NB4 (cell line): ENCODE measurements at regions not wholly inside any gene's neighbourhood (a gene's known extent, or its start where the extent isn't known, plus 50 kb on each side); places are given as distances from the start of the nearest gene placed in this dataset.

Experiments
- CTCF ChIP-seq: IDR thresholded peaks from one replicate; pipeline ENCODE4 v1.5.1; 2012; ENCODE audit warnings: low read depth, low read length
- MAX ChIP-seq: IDR thresholded peaks from 2 replicates; pipeline ENCODE4 v1.6.1; 2011; ENCODE audit warnings: low read depth, low read length
- MYC ChIP-seq: IDR thresholded peaks from 2 replicates; pipeline ENCODE4 v1.6.1; 2011; ENCODE audit warnings: low read depth, low read length
- POLR2A ChIP-seq: IDR thresholded peaks from 2 replicates; pipeline ENCODE4 v1.6.1; 2011; ENCODE audit warnings: mild to moderate bottlenecking; ENCODE audit not compliant: insufficient read length; ENCODE audit errors: extremely low read depth

- TF ChIP-seq CTCF: no peak
- no peak for TF ChIP-seq POLR2A
- TF ChIP-seq MAX: no peak
- no peak for TF ChIP-seq MYC
Observed at GRCh38 chr5:89282554-89283510, 399.8 kb upstream of the MEF2C start.
